GM21526 (cell line): ENCODE measurements at regions not wholly inside any gene's neighbourhood (a gene's known extent, or its start where the extent isn't known, plus 50 kb on each side); places are given as distances from the start of the nearest gene placed in this dataset.

Source experiments
- ATAC-seq: cut with Tn5 transposase; IDR thresholded peaks from one replicate; pipeline ENCODE4 v1.9.1; 2021; ENCODE audit warnings: moderate library complexity; ENCODE audit not compliant: unreplicated experiment, low FRiP score

GRCh38 chr3:189548053-189548452 lies 83.1 kb upstream of the TP63 start:
- ATAC-seq, result no peak

- ATAC-seq, result no peak
Observed at GRCh38 chr3:189551007-189551406, 80.2 kb upstream of the TP63 start.

GRCh38 chr3:189554868-189555557 lies 76.2 kb upstream of the TP63 start:
- ATAC-seq, result no peak

GRCh38 chr3:189555558-189555881 lies 75.7 kb upstream of the TP63 start:
- no peak for ATAC-seq

GRCh38 chr3:189557824-189558223 lies 73.4 kb upstream of the TP63 start:
- no peak for ATAC-seq

- no peak for ATAC-seq
Observed at GRCh38 chr3:189561256-189561655, 69.9 kb upstream of the TP63 start.

- ATAC-seq, result peak; percentile 82
Observed at GRCh38 chr3:189563853-189564563, 67.2 kb upstream of the TP63 start.

GRCh38 chr3:189566550-189567130 lies 64.5 kb upstream of the TP63 start:
- ATAC-seq, result no peak

- no peak for ATAC-seq
Observed at GRCh38 chr3:189567322-189567721, 63.9 kb upstream of the TP63 start.

GRCh38 chr3:189567766-189568420 lies 63.3 kb upstream of the TP63 start:
- ATAC-seq, result no peak

- no peak for ATAC-seq
Observed at GRCh38 chr3:189568961-189569360, 62.2 kb upstream of the TP63 start.

GRCh38 chr3:189569473-189569872 lies 61.7 kb upstream of the TP63 start:
- no peak for ATAC-seq

- ATAC-seq, result peak; percentile 50
Observed at GRCh38 chr3:189570916-189571315, 60.3 kb upstream of the TP63 start.

GRCh38 chr3:189572249-189572648 lies 58.9 kb upstream of the TP63 start:
- ATAC-seq, result no peak

GRCh38 chr3:189573004-189573403 lies 58.2 kb upstream of the TP63 start:
- ATAC-seq, result peak; percentile 50

- no peak for ATAC-seq
Observed at GRCh38 chr3:189576486-189576885, 54.7 kb upstream of the TP63 start.

- ATAC-seq, result no peak
Observed at GRCh38 chr3:189577050-189577951, 53.9 kb upstream of the TP63 start.

GRCh38 chr3:189580190-189580589 lies 51.0 kb upstream of the TP63 start:
- no peak for ATAC-seq
